Mucosa of gallbladder (tissue), 1 donor: ENCODE measurements at regions not wholly inside any gene's neighbourhood (a gene's known extent, or its start where the extent isn't known, plus 50 kb on each side); places are given as distances from the start of the nearest gene placed in this dataset.
"Not testable (repeated sequence)": the region's sequence is repeated elsewhere in the genome, so short reads cannot be mapped to it uniquely, and the experiment has no call there.

Experiments
- DNase-seq: peaks from one replicate; pipeline ENCODE4 v3.0.0-alpha.2; 2020; ENCODE audit warnings: low spot score
- donor health status: DM: no; HTN: no; CAD: no.

- no peak for DNase-seq
Observed at GRCh38 chr4:20050768-20051167, 200.9 kb upstream of the SLIT2 start.

GRCh38 chr4:20049889-20050288 is 201.8 kb upstream of the SLIT2 start:
- DNase-seq: no peak

GRCh38 chr4:20046931-20047677 is 204.6 kb upstream of the SLIT2 start:
- DNase-seq: no peak

GRCh38 chr4:20046179-20046578 is 205.5 kb upstream of the SLIT2 start:
- no peak for DNase-seq

- no peak for DNase-seq
Observed at GRCh38 chr4:20044966-20045365, 206.7 kb upstream of the SLIT2 start.

GRCh38 chr4:20044502-20044911 is 207.2 kb upstream of the SLIT2 start:
- DNase-seq: no peak

- no peak for DNase-seq
Observed at GRCh38 chr4:20043991-20044390, 207.7 kb upstream of the SLIT2 start.

- no peak for DNase-seq
Observed at GRCh38 chr4:20042769-20043168, 208.9 kb upstream of the SLIT2 start.

GRCh38 chr4:20041839-20042407 is 209.8 kb upstream of the SLIT2 start:
- DNase-seq: no peak

- no peak for DNase-seq
Observed at GRCh38 chr4:20037745-20038144, 214.0 kb upstream of the SLIT2 start.

- no peak for DNase-seq
Observed at GRCh38 chr4:20030108-20030507, 221.6 kb upstream of the SLIT2 start.

GRCh38 chr4:20028645-20029044 is 223.1 kb upstream of the SLIT2 start:
- DNase-seq: no peak

- DNase-seq: no peak
Observed at GRCh38 chr4:20026456-20026855, 225.2 kb upstream of the SLIT2 start.

GRCh38 chr4:20022471-20022870 is 229.2 kb upstream of the SLIT2 start:
- no peak for DNase-seq

- DNase-seq: no peak
Observed at GRCh38 chr4:20020056-20020455, 231.6 kb upstream of the SLIT2 start.

- no peak for DNase-seq
Observed at GRCh38 chr4:20019310-20020015, 232.2 kb upstream of the SLIT2 start.

- no peak for DNase-seq
Observed at GRCh38 chr4:20017777-20018115, 234.0 kb upstream of the SLIT2 start.

- no peak for DNase-seq
Observed at GRCh38 chr4:20017070-20017776, 234.5 kb upstream of the SLIT2 start.

GRCh38 chr4:20015636-20016224 is 236.0 kb upstream of the SLIT2 start:
- DNase-seq: no peak

GRCh38 chr4:20003836-20004558 is 247.7 kb upstream of the SLIT2 start:
- DNase-seq: not testable (repeated sequence)

- no peak for DNase-seq
Observed at GRCh38 chr4:19999775-20000414, 251.8 kb upstream of the SLIT2 start.
